BJ (cell line): ENCODE measurements at regions not wholly inside any gene's neighbourhood (a gene's known extent, or its start where the extent isn't known, plus 50 kb on each side); places are given as distances from the start of the nearest gene placed in this dataset.

ENCODE experiments used
- CTCF ChIA-PET: fragments of 350-600 bp; formaldehyde crosslinking; extraction: SDS; loops from one replicate; lab custom pipeline; 2021; ENCODE audit warnings: antibody characterized with exemption, inconsistent platforms; lab: Yijun Ruan, JAX
- POLR2A ChIA-PET: fragments of 300-600 bp; sonication (Branson Sonifier 250); formaldehyde crosslinking; extraction: SDS; loops from one replicate; lab custom pipeline; 2021; ENCODE audit warnings: antibody characterized with exemption; lab: Charles Lee
- DNase-seq: peaks from one replicate; pipeline ENCODE4 v3.0.0-alpha.2; 2011; ENCODE audit warnings: low read depth
- H3K27me3 ChIP-seq: 2 replicates; pipeline ENCODE4 v1.6.0; 2011; ENCODE audit warnings: low read length; ENCODE audit not compliant: control insufficient read depth, insufficient read depth
- H3K36me3 ChIP-seq: 2 replicates; pipeline ENCODE4 v1.5.1; 2011; ENCODE audit warnings: low read length; ENCODE audit not compliant: control insufficient read depth, insufficient read depth
- H3K4me3 ChIP-seq: 2 replicates; pipeline ENCODE4 v1.5.1; 2011; ENCODE audit warnings: low read depth, mild to moderate bottlenecking, control low read depth, low read length
- CTCF ChIP-seq: IDR thresholded peaks from 2 replicates; pipeline ENCODE4 v1.5.1; 2011; ENCODE audit warnings: low read depth, mild to moderate bottlenecking, control low read depth, inconsistent platforms, low read length, moderate library complexity; ENCODE audit not compliant: insufficient read depth

DNA sequence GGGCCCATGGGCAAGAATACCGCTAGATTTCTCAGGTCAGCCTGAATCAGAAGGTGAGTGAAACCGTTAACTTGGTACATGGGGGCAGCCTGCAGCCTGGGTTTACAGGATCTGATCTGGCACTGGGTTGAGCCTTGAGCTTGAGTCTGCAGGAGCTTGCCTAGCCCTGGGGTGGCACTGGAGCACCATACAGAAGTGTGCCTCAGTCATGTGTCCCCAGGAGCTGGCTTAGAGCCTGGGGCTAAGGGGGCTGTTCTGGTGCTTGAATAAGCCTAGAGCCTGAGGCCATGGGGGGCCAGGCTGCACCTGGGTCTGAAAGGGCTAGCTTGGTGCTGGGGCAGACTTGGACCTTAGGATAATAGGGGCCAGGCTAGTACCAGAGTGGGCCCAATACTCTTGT lies 457.2 kb upstream of the PBX1 start:
- Histone ChIP-seq H3K36me3 (no peaks in the 10 kb centered on the region), H3K4me3 (no peak overlapping the region), H3K27me3 (no peaks in the 10 kb centered on the region)
- no peak for TF ChIP-seq CTCF
- ChIA-PET POLR2A (no interaction called here), CTCF (interaction anchor here (1.1 to 1.7 kb wide), 3 partner anchors 12 to 971 kb away, joined by 3 to 5 read pairs (median 5); no protein-coding TSS in a partner anchor)
- DNase-seq, result no peak

DNA sequence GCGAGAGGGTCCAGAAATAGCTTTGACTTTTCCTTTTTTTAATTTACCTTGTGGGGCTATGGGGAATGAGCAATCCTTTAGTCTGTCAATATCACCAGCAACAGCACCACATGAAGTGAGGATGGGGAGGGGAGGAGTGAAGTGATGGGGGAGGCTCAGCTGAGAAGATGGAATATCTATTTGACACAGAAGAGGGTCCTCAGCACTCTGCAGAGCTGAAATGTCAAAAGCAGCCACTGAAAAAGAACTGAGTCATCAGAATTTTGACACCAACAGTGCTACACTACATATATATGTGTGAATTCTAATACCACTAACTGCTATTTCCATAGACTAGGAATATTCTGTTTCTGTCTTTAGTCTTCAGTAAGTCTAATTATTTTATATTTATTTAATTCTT lies 427.0 kb upstream of the PBX1 start:
- H3K36me3 ChIP-seq, result no peaks in the 10 kb centered on the region
- ChIA-PET CTCF (no interaction called here), POLR2A (no interaction called here)
- H3K27me3 ChIP-seq, result no peaks in the 10 kb centered on the region
- TF ChIP-seq CTCF, result no peak
- no peak overlapping the region for H3K4me3 ChIP-seq
- no peak for DNase-seq

DNA sequence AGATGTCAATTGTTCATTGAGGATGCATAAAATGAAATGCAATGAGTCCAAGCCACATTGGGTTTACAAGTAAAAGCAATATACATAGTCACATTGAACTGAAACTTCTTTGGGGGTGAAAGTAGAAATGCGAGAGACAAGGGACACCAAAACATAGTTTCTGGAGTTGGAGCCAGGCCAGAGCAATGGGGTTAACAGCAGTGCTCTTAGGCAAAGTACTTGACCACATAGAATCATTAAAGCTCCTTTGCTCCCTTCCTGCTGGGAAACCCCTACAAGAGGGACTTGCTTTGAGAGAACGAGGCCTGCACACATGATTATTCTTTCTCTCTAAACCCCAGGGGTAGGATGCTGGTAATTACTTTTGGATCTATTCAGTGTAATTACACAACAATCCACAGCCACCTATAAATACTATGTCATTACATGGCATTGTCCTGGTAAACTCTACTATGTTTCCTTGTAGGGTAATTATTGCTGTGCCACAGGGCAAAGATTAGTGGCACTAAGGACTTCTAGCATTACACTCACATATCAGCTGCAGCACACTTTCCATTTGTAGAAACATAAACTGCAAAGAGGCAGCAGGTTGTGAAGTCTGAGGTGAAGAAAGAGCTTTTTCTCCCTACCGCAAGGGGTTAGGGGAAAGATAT lies 421.6 kb upstream of the PBX1 start:
- no peak for TF ChIP-seq CTCF
- H3K36me3 ChIP-seq, result no peaks in the 10 kb centered on the region
- ChIA-PET CTCF (no interaction called here), POLR2A (no interaction called here)
- no peak overlapping the region for H3K4me3 ChIP-seq
- no peak for DNase-seq
- no peaks in the 10 kb centered on the region for H3K27me3 ChIP-seq

- TF ChIP-seq CTCF, result no peak
- H3K36me3 ChIP-seq, result no peaks in the 10 kb centered on the region
- H3K27me3 ChIP-seq, result no peaks in the 10 kb centered on the region
- no peak for DNase-seq
- CTCF ChIA-PET, result no interaction called here
- POLR2A ChIA-PET, result no interaction called here
- no peak overlapping the region for H3K4me3 ChIP-seq
Observed at GRCh38 chr1:164141797-164142196, 417.2 kb upstream of the PBX1 start.

- Histone ChIP-seq H3K36me3 (no peaks in the 10 kb centered on the region), H3K4me3 (no peak overlapping the region), H3K27me3 (no peaks in the 10 kb centered on the region)
- ChIA-PET CTCF (no interaction called here), POLR2A (no interaction called here)
- TF ChIP-seq CTCF, result no peak
- no peak for DNase-seq
Observed at GRCh38 chr1:164154622-164155021, 404.4 kb upstream of the PBX1 start.
